GM12891 (cell line): ENCODE measurements at regions not wholly inside any gene's neighbourhood (a gene's known extent, or its start where the extent isn't known, plus 50 kb on each side); places are given as distances from the start of the nearest gene placed in this dataset.

Experiments used
- POLR2A ChIP-seq: IDR thresholded peaks from 2 replicates; pipeline ENCODE4 v1.6.1; 2011; ENCODE audit warnings: low read depth, low read length, control low read depth
- POLR2AphosphoS5 ChIP-seq: IDR thresholded peaks from 2 replicates; pipeline ENCODE4 v1.6.1; 2011; ENCODE audit warnings: low read depth, low read length, control low read depth
- TAF1 ChIP-seq: IDR thresholded peaks from 2 replicates; pipeline ENCODE4 v1.6.1; 2011; ENCODE audit warnings: low read depth, low read length, control low read depth

DNA sequence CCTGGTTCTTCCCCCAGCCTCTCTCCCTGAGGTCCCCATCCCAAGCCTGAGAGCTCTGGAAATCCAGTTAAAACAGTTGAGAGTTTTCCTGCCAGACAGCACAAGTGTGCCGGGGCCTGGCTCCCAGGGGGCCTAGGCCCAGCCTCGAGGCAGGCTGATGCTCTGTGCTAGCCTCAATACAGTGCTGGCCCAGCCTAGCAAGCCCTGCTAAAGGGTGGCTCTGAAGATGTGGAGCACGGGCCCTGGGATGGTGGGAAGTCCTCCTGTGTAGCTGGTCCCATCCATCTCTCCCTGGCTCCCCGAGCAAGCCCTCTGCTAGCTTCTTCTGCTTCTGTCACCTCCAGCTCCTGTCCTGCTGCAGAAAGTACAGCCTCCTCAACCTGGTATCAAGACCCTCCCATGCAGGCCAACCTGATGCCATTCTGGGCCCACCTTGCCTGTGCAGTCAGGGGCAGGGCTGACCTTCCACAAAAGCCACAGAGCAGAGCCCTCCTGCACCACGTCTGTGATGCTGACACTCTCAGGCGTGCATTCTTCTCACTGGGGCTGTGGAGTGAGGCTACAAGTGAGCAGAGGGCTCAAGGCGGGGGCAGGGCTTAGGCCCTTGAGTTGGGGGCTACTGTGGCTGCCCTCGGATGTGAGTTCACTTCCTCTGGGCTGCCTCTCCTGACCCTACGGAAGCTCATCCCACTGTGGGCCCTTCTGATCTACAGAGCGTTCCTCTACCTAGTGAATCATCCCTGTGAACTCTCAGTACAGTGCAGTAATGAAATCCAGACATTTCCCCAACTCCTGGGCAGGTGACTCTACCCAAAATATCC, 60.1 kb upstream of the LAPTM4A start:
- TF ChIP-seq TAF1 (no peak), POLR2A (no peak), POLR2AphosphoS5 (no peak)
